Lower lobe of right lung (tissue), 2 donors: ENCODE measurements at regions not wholly inside any gene's neighbourhood (a gene's known extent, or its start where the extent isn't known, plus 50 kb on each side); places are given as distances from the start of the nearest gene placed in this dataset.

Source experiments
- ATAC-seq, 2 donors: fragments of 200-7000 bp; cut with Tn5 transposase; one replicate each; pipeline ENCODE4 v1.9.1; 2020 to 2022; ENCODE audit warnings: mild to moderate bottlenecking in 2 of 2, moderate library complexity in 2 of 2
- DNase-seq: peaks from one replicate; pipeline ENCODE4 v3.0.0-alpha.2; 2020
- H3K27ac ChIP-seq: fragments of 200-600 bp; one replicate; pipeline ENCODE4 v1.8.0; 2022
- H3K27me3 ChIP-seq: fragments of 200-600 bp; one replicate; pipeline ENCODE4 v1.8.0; 2022; ENCODE audit warnings: low read depth
- H3K36me3 ChIP-seq: fragments of 200-600 bp; one replicate; pipeline ENCODE4 v1.8.0; 2022; ENCODE audit warnings: mild to moderate bottlenecking
- H3K4me1 ChIP-seq: fragments of 200-600 bp; one replicate; pipeline ENCODE4 v1.8.0; 2022
- H3K4me3 ChIP-seq: fragments of 200-600 bp; one replicate; pipeline ENCODE4 v1.8.0; 2022; ENCODE audit warnings: mild to moderate bottlenecking
- H3K9me3 ChIP-seq: fragments of 200-600 bp; one replicate; pipeline ENCODE4 v1.8.0; 2022
- intact Hi-C: fragments of 100-400 bp; cut with DNase I; formaldehyde crosslinking; loops from one replicate; pipeline ENCODE4 v1.11.0; 2022
- TF ChIP-seq, protein P1 (sequence below): fragments of 200-600 bp; IDR thresholded peaks from one replicate; pipeline ENCODE4 v1.8.0; 2022; ENCODE audit warnings: antibody characterized with exemption, mild to moderate bottlenecking
- donor health status: DM: no; HTN: yes; CAD: no; lungs with severe emphysema.

DNA sequence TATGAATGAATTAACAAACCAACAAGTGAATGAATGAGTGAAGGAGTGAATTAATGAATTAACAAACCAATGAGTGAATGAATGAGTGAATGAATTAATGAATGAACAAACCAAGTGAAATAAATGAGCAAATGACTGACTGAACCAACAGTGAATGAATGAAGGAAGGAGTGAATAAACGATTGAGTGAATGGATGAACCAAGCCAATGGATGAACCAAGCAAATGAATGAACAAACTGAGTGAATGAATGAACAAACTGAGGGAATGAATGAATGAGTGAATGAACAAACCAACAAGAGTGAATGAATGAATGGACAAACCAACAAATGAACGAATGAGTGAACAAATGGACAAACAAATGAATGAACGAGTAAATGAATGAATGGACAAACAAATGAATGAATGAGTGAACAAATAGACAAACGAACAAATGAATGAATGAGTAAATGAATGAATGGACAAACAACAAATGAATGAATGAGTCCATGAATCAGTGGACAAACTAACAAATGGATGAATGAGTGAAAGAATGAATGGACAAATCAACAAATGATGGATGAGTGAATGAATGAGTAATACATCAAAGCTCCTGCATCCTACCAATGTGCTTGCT lies 69.5 kb downstream of the NPTX2 start:
- intact Hi-C loops: no loop called here
- H3K4me1 ChIP-seq: no peaks in the 10 kb centered on the region
- H3K27me3 ChIP-seq: no peaks in the 10 kb centered on the region

DNA sequence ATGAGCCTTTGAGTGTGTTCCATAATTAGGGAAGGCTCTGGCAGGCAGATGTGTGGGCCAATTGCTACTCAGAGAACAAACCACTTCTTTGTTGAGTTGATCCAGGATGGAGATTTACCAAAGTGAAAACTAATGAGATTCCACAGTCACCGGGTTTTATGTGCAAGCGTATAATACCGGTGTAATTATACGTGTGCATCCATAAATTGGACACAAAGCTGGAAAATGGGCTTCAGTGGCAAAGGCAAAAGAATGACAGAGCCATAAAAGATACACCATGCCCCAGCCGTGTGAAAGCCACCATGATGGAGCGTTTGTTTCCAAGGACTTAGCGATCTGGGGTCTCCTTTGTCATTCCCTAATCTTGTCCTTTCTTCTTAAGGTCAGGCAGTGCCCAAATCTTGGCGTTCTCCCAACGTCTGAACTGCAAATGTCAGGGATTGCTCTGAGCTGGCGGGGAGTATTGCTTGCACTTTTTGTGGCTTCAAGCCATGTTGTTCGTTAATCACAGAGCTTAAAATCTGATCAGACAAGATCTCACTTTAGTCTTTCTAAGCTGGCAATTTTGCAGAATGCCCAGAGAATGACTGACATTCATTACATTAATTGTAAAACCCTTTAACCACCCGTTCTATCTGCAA lies 70.1 kb downstream of the NPTX2 start:
- ATAC-seq (no peak), DNase-seq (no peak)
- Histone ChIP-seq H3K27me3 (no peaks in the 10 kb centered on the region), H3K27ac (no peak overlapping the region), H3K4me1 (no peaks in the 10 kb centered on the region), H3K36me3 (no peaks in the 10 kb centered on the region), H3K4me3 (no peak overlapping the region), H3K9me3 (peaks cover 8% of the 10 kb centered on the region)
- TF ChIP-seq, protein P1, sequence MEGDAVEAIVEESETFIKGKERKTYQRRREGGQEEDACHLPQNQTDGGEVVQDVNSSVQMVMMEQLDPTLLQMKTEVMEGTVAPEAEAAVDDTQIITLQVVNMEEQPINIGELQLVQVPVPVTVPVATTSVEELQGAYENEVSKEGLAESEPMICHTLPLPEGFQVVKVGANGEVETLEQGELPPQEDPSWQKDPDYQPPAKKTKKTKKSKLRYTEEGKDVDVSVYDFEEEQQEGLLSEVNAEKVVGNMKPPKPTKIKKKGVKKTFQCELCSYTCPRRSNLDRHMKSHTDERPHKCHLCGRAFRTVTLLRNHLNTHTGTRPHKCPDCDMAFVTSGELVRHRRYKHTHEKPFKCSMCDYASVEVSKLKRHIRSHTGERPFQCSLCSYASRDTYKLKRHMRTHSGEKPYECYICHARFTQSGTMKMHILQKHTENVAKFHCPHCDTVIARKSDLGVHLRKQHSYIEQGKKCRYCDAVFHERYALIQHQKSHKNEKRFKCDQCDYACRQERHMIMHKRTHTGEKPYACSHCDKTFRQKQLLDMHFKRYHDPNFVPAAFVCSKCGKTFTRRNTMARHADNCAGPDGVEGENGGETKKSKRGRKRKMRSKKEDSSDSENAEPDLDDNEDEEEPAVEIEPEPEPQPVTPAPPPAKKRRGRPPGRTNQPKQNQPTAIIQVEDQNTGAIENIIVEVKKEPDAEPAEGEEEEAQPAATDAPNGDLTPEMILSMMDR: no peak
- intact Hi-C loops: no loop called here

More for the DNA sequence above, 69.5 kb downstream of the NPTX2 start:
- H3K4me3 ChIP-seq: no peak overlapping the region
- TF ChIP-seq, protein P1: no peak
- H3K36me3 ChIP-seq: no peaks in the 10 kb centered on the region
- DNase-seq (no peak), ATAC-seq (no peak)
- H3K9me3 ChIP-seq: peaks cover 8% of the 10 kb centered on the region
- no peak overlapping the region for H3K27ac ChIP-seq

DNA sequence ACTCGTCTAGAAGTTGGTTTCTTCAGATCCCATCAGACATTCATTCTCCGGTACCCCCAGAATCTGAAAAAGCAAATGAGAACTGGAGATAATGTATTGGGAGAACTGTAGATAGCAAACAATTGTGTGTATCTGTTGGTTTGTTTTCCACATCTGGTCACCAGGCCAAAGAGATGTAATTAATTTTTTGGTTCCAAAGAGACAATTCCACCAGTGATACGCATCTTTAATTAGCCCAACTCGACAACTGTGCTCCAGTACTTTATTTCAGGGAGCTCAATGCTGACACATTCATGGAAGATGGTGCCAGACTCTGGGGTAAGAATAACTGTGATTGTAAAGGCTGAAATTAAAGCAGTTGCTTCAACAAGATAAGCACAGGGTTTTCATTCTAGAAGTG lies 74.5 kb downstream of the NPTX2 start:
- DNase-seq: no peak
- no peaks in the 10 kb centered on the region for H3K4me1 ChIP-seq
- no peak for ATAC-seq
- no peak overlapping the region for H3K4me3 ChIP-seq
- peaks cover 18% of the 10 kb centered on the region for H3K9me3 ChIP-seq
- H3K27me3 ChIP-seq: no peaks in the 10 kb centered on the region
- H3K27ac ChIP-seq: no peak overlapping the region
- TF ChIP-seq, protein P1: no peak
- no peaks in the 10 kb centered on the region for H3K36me3 ChIP-seq
- intact Hi-C loops: no loop called here

DNA sequence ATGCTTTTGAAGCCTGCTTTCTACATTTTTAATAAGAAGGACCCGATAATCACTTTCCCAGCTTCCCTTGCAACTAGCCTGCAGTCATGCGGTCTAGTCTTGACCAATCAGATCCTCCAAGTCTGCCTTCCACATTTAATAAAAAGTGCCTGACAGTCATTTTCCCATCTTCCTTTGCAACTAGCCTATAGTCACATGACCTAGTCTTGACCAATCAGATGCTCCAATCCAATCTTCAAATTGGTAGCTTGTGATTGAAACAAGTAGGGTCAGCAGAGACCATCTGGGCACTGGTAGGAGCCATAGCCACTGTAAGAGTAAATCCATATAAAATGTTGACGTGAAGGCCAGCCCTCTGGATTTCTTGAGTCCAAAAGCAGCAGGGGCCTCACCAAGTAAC lies 80.0 kb downstream of the NPTX2 start:
- peaks cover 16% of the 10 kb centered on the region for H3K9me3 ChIP-seq
- H3K4me1 ChIP-seq: no peaks in the 10 kb centered on the region
- no peak overlapping the region for H3K27ac ChIP-seq
- no peaks in the 10 kb centered on the region for H3K27me3 ChIP-seq
- H3K36me3 ChIP-seq: no peaks in the 10 kb centered on the region
- intact Hi-C loops: no loop called here
- TF ChIP-seq, protein P1: no peak
- DNase-seq: no peak
- no peak overlapping the region for H3K4me3 ChIP-seq
- ATAC-seq: no peak

DNA sequence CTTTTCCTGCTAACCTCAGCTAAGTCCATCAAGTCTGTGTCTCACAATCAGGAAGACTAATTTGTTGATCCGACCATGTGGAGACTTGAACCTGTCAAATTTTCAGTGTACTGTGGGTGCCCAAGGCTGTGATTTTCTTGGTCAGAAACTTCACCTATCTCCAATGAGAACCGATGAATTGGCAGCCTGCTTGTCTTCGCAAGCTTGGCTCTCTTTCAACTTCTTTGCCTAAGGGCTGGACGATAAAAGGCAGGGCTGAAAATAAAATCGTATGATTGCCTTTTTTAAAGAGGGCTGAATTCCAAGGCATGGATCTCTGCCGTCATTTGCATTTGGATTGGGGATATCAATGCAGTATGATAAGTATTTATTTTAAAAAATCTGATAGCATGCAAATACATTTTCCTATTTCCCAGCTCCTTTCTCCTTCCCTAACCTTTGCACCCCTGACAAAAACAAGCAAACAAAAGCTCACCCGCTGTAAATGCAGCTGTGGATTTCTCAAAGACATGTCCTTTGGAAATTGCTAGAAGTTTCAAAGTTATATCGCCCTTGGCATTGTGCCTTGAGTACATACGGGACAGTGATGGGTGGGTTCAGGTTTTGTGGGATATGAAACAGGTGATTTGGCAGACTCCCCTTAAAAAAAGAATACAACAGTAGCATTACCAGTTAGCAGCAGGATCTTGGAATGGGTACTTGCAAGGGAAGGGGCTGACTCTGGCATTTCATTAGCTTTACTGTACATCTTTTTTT lies 80.6 kb downstream of the NPTX2 start:
- DNase-seq: no peak
- no peaks in the 10 kb centered on the region for H3K36me3 ChIP-seq
- no peaks in the 10 kb centered on the region for H3K27me3 ChIP-seq
- TF ChIP-seq, protein P1: no peak
- H3K9me3 ChIP-seq: peaks cover 16% of the 10 kb centered on the region
- ATAC-seq: no peak
- H3K4me3 ChIP-seq: no peak overlapping the region
- intact Hi-C loops: no loop called here
- no peak overlapping the region for H3K27ac ChIP-seq
- H3K4me1 ChIP-seq: no peaks in the 10 kb centered on the region
